Fibroblast of skin of right biceps (primary cell): ENCODE measurements at regions not wholly inside any gene's neighbourhood (a gene's known extent, or its start where the extent isn't known, plus 50 kb on each side); places are given as distances from the start of the nearest gene placed in this dataset.
"Not testable (repeated sequence)": the region's sequence is repeated elsewhere in the genome, so short reads cannot be mapped to it uniquely, and the experiment has no call there.

Source experiments
- DNase-seq: peaks from one replicate; pipeline ENCODE4 v3.0.0-alpha.2; 2013

DNA sequence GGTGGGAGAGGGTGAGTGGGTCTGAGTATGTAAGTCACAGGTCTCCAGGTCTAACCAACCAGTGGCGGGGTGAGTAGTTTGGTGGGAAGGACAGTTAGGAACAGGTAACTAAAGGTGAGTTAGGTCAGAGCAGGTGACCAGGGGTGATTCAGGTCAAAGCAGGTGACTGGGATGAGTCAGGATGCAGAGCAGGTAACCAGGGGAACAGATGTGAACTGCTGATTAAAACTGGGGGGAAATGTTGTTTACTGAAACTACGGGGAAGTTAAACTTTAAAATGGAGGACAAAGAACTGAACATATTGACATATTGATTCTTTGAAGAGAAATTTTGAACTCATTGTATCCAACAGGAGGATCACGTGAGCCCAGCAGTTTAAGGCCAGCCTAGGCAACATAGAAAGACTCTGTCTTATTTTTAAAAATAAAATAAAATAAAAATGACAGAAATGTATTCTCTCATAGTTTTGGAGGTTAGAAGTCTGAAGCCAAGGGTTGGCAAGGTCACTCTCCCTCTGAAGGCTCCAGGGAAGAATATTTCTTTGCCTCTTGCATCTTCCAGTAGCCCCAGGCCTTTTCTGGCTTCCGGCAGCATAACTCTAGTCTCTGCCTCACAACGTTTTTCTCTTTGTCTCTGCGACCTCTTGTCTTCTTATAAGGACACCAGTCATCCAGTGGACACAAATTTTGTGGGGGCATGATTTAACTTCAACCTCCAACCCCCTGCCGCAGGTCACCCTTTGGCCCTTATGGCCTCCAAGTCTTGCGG, 64.3 kb upstream of the TINAGL1 start:
- DNase-seq: no peak

DNA sequence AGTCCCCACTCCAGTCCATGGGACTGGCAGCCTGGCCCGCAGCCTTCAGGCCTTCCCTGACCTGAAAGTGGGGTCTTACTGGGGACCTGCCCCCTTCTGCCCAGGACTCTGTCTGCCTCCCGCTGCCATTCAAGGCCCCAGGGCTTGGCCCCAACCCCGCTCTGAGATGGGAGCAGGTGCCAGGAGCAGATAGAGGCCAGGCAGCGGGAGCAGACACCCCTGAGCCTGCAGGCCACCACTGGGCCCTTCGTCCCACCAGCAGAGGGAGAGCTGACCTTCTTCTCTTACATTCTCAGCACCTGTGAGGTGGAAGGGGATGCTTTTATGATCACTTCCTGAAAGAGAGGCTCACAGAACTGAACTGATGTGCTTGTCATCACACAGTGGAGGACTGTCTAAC, 62.2 kb upstream of the TINAGL1 start:
- DNase-seq: no peak

DNA sequence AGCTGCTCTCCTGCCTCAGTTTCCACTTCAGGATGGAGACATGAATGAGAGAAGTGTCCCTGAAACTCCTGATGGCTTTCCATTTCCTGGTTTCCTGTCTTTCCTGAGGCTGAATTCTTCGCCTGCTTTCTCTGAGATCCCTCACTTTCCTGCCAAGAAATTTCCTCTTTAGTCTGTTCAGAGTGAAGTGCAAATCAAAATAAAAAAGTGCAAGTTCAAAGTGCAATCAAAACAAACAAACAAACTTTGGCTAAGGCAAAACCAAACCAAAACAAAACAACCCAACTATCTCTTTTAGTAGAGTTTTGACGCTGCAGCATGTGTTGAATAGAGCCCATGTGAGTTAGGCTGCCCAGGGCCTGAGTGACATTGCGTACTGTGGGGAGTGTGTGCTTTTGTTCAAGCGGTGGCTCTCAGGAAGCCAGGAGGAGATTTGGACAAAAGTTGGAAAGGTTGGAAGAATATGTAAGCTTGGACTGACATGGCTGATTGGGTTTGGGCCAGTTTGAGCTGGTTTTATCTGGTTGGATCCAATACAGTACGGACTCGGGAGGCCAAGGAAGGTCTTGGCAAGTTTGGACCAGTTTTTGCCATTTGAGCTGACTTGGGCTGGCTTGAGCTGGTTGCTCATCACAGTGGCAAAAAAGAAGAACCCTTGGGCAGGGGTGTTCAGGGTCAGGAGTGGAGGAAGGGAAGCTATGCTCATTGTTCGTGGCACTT, 61.1 kb upstream of the TINAGL1 start:
- DNase-seq: no peak

DNA sequence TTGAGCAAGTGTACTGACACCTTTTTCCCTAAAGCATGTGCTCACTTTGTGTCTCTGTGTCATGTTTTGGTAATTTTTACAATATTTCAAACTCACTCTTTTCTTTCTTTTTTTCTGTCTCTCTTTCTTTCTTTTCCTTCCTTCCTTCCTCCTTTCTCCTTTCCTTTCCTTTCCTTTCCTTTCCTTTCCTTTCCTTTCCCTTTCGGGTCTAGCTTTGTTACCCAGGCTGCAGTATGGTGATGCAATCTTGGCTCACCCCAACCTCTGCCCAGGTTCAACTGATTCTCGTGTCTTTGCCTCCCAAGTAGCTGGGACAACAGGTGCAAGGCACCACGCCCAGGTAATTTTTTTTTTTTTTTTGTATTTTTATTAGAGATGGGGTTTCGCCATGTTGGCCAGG, 60.4 kb upstream of the TINAGL1 start:
- no peak for DNase-seq

DNA sequence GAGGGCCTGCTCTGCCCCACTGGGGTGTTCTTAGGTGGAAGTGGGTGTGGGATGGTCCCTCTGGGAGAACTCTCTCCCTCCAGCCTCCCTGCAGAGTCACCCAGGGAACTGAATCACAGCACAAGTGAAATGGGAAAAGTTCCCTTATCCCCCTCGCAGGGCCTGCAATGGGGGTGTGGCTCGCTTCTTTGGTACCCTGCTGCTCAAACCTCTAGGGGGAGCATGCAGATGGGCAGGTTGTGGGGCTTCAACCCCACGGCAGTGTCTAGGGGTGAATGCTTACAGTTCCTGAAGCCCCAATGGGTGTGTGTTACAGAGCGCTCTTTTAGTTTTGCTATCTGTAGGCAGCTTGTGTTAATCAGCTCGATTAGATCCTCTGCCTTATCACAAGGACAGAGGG, 59.0 kb upstream of the TINAGL1 start:
- DNase-seq: no peak

DNA sequence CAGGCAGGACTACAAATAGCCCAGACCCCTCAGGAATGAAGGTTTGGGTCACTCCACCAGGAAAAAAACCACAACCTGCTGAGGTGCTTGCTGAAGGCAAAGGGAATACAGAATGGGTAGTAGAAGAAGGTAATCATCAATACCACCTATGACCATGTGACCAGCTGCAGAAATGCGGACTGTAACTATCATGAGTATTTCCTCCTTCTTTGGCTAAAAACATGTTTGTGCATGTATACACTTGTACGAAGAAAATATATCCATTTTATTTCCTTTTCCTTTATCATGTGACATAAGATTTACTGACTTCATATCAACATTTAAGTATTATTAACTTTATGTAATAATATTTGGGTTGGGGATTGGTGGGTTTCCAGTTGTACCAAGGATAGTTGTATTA, 58.3 kb upstream of the TINAGL1 start:
- not testable (repeated sequence) for DNase-seq

DNA sequence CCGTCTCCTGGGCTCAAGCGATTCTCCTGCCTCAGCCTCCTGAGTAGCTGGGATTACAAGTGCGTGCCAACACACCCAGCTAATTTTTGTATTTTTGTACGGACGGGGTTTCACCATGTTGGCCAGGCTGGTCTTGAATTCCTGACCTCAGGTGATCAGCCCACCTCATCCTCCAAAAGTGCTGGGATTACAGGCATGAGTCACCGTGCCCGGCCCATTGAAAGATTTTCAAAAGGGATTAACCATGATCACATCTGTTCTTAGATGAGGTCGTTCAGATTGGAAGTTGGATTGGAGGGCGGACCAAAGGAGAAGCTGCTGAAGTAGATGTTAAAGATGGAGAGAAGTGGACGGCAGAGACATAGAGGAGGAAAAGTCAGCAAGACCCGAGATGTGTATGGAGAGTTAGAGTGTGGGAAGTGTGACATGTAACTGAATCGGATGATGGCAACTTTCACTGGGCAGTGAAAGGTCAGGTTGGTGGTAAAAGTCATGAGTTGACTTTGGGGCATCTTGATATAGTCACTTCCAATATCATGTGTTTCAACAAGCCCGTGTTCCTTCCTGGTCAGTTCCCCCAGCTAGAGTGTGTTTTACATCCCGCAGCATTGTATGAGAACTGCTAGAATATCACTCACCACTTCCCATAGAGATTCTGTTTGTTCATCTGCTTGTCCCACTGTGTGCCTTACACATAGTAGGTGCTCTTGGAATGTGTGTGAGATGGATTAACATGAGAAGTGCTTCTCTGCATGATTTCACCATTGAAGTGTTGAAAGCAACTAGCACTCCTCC, 54.4 kb upstream of the TINAGL1 start:
- no peak for DNase-seq

DNA sequence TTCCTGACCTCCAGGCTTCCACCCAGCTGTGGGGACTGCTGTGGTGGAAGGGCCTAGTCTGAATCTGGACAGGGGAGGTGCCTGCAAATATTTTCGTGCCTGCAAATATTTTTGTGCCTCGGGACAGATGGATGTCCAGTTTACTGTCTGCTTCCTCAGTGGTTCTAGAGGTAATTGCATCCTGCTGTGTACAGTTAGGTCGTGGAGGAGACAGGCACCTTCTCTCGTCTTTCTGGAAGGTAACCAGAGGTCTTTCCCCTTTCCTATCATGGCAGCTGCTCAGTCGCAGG, 53.8 kb upstream of the TINAGL1 start:
- DNase-seq: no peak

DNA sequence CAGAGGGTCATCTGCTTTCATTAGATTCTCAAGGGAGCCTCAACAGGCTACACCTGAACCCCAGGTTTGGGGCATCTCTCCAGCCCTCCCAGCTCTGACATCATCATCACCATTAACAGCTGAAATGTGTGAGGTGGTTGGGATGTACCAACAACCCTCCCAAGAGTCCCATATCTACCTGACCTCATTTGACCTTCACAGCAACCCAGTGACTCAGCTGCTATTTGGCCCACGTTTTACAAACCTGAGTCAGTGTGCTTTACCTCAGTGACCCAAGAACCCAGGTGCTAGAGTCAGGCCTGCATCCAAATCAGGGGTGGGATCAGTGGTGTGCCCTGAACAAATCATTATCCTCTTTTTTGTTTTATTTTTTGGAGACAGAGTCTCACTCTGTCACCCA, 53.3 kb upstream of the TINAGL1 start:
- DNase-seq: peak; percentile 5

DNA sequence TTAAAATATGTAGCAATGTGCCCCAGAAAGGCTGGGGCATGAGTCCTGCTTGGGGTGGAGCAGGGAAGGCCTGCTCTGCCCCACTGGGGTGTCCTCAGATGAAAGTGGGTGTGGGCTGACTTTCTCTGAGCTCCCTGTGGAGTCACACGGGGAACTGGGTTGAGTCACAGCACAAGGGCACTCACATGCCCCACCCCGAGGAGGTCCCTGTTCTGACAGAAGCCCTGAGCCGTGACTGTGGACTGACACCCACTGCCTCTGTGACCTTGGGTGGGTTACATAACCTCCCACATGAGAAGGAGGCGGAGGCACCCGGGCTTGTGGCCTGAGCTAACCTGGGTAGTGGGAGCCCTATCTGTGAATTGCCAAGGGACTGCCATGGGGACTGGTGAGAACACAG, 52.5 kb upstream of the TINAGL1 start:
- no peak for DNase-seq

DNA sequence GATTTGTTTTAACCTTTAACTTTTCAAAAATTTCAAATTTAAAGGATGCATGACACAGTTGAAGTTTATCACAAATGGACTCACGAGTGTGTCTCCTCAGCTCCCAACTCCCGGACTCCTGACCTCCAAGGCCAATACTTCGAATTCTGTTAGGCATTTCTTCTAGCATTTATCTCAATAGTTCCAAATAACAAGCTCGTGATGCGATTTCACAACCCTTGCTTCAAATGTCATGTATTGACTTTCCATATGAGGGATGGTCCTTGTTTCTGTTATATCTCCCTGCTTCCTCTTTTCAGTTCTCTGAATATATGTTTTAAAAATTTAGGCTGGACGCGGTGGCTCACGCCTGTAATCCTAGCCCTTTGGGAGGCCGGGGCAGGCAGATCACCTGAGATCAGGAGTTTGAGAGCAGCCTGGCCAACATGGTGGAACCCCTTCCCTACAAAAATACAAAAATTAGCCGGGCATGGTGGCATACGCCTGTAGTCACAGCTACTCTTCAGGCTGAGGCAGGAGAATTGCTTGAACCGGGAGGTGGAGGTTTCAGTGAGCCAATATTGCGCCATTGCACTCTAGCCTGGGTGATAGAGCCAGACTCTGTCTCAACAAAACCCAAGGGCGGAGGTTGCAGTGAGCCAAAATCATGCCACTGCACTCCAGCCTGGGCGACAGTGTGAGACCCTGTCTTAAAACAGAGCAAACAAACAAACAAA, 52.0 kb upstream of the TINAGL1 start:
- no peak for DNase-seq
